GM12864 (cell line): ENCODE measurements at regions not wholly inside any gene's neighbourhood (a gene's known extent, or its start where the extent isn't known, plus 50 kb on each side); places are given as distances from the start of the nearest gene placed in this dataset.

Experiments
- DNase-seq: peaks from one replicate; pipeline ENCODE4 v3.0.0-alpha.2; 2011; ENCODE audit warnings: low read depth
- H3K4me3 ChIP-seq: 2 replicates; pipeline ENCODE4 v1.5.1; 2011; ENCODE audit warnings: mild to moderate bottlenecking, low read depth, low read length, control low read depth
- CTCF ChIP-seq: IDR thresholded peaks from 2 replicates; pipeline ENCODE4 v1.5.1; 2011; ENCODE audit warnings: low read depth, mild to moderate bottlenecking, moderate library complexity, low read length, control low read depth, inconsistent platforms; ENCODE audit errors: missing control alignments

GRCh38 chr15:46277451-46277850 lies 642.6 kb downstream of the SQOR start:
- no peak for DNase-seq
- H3K4me3 ChIP-seq, result no peak overlapping the region
- TF ChIP-seq CTCF, result no peak

- DNase-seq, result no peak
- TF ChIP-seq CTCF, result no peak
- no peak overlapping the region for H3K4me3 ChIP-seq
Measured at GRCh38 chr15:46278062-46278461, 643.2 kb downstream of the SQOR start.

GRCh38 chr15:46278486-46279090 lies 643.8 kb downstream of the SQOR start:
- TF ChIP-seq CTCF, result no peak

GRCh38 chr15:46280762-46281542 lies 646.1 kb downstream of the SQOR start:
- no peak for DNase-seq
- no peak overlapping the region for H3K4me3 ChIP-seq
- TF ChIP-seq CTCF, result no peak

More at GRCh38 chr15:46278486-46279090, 643.8 kb downstream of the SQOR start:
- DNase-seq, result no peak
- no peak overlapping the region for H3K4me3 ChIP-seq

GRCh38 chr15:46293550-46293949 lies 658.7 kb downstream of the SQOR start:
- no peak for DNase-seq
- H3K4me3 ChIP-seq, result no peak overlapping the region
- TF ChIP-seq CTCF, result no peak

DNA sequence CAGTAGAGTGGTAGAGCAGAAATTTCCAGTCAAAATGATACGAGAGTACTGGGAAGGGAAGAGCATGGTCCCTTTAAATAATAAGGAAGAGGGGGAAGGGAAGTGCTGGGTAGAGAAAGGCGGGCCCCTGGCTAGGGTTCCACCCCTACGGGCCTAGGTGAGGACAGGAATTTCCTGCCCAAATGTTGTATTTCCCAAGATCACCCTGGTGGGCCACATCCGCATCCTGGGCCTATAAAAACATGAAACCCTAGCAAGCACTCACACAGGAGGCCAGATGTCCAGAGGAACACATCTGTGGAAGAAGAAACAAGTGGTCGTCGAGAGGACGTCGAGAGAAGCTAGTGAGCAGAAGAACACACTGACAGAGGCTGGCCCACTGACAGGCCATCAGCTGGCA lies 661.2 kb downstream of the SQOR start:
- TF ChIP-seq CTCF, result no peak
- DNase-seq, result no peak
- H3K4me3 ChIP-seq, result no peak overlapping the region

DNA sequence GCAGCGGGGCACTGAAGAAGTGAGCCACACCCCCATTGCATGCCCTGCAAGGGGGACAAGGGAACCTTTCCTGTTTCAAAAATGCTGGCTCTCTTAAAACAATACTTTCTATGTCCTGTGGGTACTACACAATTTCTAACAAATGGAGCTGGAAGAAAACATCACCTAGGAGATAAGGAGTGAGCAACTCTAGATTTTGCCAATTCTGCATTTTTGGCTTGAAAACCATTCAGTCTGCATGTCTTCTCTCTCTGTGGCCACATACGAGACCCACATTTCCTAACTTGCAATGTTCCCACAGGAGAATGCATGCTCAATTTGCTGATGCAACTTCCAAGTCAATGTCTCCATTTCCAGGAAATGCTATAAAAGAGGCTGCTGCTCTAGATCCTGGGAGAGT lies 662.0 kb downstream of the SQOR start:
- no peak overlapping the region for H3K4me3 ChIP-seq

More for the DNA sequence above, 662.0 kb downstream of the SQOR start:
- TF ChIP-seq CTCF, result no peak
- no peak for DNase-seq
